Stimulated activated CD4-positive, alpha-beta T cell treated with anti-CD3 and anti-CD28 coated beads, TNF-alpha, amount 100 ng/mL, for 48 hours (primary cell): ENCODE measurements at regions not wholly inside any gene's neighbourhood (a gene's known extent, or its start where the extent isn't known, plus 50 kb on each side); places are given as distances from the start of the nearest gene placed in this dataset.

Experiments used
- DNase-seq, 3 donors: peaks; one replicate each; pipeline ENCODE4 v3.0.0-alpha.2; 2020; ENCODE audit warnings: low read depth in 3 of 3

DNA sequence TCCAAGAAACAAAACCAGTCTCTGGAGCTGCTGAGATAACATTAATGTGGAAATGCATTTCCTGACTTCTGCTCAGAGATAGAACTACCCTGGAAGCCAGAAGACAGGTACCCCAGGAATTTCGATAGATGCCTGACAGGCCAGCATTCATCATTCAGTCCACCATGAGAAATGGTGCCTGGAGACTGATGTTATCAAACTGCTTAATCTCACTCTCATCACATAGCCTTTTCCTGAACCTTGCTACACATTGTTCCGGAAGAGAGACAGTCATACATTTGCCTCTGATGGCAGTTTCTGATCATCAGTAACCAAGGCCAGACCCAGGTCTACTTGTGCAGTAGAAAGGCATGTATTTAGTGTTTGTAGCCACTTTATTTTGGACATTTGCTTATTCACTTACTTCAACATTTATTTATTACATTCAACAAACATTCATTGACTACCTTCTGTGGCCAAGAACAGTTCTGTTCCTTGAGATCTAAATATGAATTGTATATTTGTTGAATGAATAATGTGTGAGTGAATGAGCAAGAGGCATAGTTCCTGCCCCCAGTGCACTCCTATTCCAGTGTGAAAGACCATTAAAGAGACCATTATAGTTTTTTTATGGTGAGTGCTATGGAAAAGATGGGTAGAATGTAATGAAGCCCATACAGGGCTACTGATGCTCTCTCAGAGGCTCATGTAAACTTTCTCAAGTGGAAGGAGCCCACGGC is 485.7 kb downstream of the NUF2 start:
- no peak for DNase-seq

DNA sequence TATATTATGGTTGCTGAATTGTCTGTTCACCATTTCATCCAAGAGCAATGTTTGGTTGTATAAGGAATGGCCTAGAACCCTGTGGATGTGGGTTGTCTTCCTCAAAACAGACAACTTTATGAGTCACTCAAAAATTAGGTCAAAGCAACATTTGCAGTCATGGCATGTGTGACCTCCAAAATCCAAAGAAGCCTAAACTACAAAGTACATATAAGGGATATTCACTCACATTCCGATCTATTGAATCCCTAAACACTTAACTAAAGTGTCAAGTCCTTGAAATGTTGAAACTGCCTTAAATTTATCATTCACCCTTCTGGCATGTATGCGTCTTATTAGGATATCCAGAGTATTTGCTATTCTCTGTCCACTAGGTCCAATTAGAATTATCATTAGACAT is 491.5 kb downstream of the NUF2 start:
- DNase-seq, result no peak

DNA sequence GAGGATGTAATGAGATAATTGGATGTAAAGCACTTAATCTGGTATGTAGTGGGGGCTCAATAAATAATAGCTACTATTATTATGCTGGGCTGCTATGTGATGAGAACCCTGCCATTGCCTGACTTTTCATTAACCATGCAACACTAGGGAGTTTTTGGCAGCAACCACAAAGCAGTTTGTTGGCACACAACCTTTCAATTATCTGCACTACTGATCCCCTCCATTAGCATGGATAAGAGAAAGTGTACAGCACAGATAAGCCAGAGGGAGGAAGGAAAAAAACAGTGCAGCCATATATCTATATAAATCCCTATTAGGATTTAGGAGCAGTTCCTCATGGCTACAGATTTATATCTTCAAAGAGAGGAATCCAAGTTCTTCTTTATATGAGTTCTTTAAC is 498.5 kb downstream of the NUF2 start:
- DNase-seq, result no peak

DNA sequence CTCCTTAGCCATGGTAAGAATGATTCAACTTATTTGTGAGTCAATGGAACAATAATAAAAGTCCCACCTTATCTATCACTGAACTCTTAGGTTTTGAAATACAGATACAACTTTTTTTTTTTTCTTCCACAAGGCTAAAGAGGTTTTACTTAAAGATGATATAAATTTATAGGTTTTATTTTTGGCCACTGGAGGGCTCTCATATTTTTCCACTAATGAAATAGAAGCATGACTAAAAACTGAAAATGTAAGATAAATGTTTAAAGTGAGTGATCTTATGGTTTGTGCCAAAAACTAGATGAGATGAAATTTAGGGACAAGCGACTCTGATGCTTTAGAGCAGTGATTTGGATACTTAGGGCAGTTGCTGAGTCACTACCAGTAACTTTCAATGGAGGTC is 499.0 kb downstream of the NUF2 start:
- no peak for DNase-seq

DNA sequence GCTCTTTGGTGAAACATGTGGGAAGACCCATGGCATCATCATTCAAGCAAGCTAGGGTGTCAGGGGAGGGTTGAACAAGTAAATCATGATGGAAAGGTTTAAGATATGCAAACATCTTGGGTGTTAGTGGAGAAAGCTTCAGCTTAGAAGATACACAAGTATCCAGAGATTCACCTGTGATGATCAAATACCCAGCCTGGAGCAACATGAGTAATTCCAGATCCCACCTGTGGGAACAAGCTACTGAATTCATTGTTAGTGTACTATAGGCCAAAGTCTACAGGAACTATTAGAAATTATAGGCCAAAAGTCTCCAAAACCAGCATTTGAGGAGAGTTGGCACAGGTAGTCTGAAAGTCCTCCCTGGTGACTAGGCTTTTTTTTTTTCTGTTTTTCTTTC is 499.9 kb downstream of the NUF2 start:
- no peak for DNase-seq

DNA sequence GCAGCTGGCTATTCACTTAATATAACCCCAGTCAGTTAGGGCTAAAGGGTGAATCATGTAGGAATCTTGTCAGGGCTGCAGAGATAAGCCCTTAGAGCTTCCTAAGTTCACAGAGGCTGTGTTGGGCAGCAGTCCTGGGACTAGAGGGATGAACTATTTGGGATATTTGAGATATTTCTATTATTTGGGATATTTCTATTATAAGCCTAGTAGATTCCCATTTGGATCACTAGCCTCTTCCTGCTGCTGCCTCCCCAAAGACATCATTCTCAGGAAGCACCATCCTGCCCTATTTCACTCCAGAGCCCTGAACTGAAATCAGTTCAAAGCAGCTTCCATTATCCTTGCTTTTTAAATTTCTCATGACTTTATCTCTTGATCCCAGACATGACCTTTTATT is 501.3 kb downstream of the NUF2 start:
- DNase-seq, result no peak

DNA sequence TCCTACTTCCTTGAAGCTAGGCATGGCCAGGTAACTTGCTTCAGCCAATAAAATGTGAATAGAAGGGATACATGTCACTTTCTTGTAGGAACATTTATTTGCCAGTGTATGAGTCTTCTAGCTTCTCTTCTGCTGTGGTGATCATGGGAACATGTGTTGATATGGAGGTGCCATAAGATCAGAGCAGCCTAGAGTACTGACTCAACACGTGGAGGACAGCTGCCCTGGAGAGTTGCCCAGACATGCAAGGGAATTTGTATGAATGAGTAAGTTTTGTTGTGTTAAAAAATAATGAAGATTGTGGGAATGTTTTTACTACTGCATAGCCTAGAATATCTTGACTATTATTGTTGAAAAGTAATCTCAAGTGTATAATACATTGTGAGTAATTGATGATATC is 502.3 kb downstream of the NUF2 start:
- DNase-seq, result no peak

DNA sequence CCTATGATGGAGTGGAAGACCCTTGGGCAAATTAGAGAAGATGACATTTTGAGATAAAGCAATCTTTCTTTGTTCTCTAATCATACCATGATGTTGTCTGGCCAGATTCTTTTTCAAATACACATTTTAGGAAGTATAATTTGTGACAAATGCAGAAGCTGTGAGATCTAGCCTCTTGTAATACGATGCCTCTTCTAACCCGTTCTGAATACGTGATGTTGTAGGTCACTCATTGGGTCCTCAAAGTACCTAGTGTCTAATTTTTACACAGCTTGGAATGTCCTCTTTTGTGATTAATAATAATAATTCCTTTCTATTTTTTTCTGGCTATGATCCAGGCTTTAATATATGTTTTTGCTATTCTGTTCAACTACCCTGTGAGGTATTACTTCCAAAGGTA is 502.7 kb downstream of the NUF2 start:
- DNase-seq, result no peak

DNA sequence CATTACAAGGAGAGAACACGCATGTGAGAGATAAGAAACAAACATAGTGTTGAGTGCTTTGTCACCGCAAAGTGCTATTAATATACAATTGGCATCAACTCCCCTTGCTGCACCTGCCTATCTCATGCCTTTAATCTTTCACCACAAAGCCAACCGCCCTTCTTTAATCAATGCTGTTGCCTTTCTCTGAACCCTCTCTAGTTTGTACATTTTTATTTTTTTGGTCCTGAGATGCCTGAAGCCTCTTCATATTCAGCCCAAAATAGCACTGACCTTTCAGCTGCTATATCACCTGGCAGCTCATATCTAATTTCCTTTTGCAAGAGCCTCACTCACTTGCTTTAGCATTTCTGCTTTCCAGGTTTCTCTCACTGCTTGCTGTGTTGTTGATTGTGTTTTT is 504.7 kb downstream of the NUF2 start:
- no peak for DNase-seq

DNA sequence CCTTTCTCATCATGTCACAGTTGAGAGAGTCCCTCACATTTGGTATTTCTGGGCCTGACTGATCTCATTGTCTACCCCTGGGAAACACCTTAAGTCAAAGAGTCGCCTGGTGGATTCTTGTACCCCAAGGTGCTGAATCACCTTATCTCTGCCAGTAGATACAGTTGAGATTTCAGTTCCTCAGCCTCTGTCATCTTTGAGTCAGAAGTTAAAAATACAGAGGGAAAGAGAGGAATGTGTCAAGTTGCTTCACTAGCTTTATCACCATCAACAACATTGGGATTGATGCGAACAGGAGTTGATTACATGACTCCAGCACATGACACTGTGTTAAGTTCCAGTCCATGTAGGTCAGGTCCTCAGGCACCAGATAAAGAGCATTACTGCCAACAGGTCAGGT is 513.0 kb downstream of the NUF2 start:
- no peak for DNase-seq

DNA sequence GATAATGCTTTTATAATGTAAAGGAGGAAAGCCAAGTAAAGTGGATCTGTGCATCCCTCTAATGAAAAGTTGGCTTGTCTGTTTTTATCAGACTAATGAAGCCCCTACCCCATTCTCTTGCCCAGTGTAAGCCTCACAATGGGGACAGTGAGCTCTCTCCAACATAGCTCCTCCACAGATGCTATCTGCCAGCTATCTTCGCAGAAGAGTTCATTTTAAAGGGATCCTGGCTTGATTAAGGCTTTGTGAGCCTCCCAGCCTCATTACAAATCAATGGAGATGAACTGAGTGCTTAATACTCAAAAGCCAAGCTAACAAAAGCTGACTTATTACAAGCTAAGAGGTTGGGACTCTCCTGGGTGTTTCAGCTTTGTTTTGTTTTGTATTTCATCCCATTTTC is 514.7 kb downstream of the NUF2 start:
- DNase-seq, result no peak

DNA sequence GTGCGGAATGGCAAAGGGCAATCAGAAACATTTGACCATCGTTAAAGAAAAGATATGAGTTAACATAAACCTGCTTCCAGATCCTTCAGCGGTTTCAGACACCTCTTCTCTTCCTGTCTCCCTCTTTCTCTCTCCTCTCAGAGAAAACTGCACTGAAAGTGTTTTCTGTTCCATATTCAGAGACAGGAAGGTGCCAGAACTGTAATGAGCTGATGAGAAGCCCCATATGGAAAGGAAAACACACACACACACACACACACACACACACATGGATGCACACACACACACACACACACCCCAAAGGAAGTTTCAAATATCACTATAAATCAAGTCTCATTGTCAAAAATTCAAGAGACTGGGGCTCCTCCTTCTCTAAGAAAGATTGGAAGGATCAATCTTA is 515.5 kb downstream of the NUF2 start:
- no peak for DNase-seq

DNA sequence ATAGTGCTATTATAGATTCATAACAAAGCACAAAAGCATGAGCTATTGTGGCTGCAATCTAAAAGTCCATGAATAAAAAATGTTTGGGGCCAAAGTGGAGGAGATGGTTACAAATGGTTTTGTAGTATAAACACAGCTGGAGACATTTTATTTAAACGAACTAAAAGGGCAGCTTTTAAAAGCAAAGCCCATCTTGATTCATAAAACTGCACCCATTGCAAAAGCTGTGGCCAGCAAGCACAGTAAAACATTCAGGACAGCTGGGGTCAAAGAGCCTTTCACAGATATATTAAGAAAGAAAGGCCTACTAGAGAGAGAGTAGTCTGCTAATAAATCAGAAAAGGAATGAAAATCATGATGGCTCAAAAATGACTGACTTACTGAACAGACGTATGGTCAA is 520.8 kb downstream of the NUF2 start:
- DNase-seq, result no peak

DNA sequence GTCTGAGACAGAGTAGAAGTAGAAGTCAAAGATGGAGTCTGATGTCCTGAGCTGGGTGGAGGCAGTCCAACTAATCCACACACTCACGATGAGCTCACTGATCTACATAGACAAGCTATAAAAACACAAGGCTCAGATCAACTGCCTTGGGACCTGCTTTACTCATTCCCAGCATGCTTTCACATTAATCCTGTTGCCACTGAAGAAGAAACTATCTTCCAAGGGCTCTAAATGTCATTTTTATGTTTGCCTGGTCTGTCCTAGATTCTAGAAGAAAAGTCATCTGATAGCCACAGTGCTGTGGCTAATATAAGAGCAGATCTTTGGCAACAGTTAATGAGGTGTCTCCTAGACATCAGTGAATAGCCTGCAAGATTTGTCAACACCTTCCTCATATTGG is 522.7 kb downstream of the NUF2 start:
- DNase-seq, result no peak

DNA sequence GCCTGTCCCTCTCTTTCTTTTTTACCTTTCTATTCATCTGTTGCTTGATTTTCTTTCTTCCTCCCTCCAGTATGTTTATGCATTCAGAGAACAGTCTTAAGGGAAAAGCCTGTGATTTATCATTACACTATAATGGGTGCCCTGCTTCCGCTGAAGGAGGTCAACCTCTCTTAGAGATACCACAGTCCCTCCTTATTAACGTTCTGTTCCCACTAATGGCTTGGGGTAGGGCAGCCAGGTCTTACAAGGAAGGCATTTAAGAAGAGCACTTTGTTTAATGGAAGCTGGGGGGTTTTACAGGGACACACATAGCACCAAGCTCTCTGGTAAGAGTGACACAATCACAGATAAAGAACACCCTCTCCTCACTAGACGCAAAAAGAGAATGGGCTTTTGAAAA is 523.5 kb downstream of the NUF2 start:
- no peak for DNase-seq

DNA sequence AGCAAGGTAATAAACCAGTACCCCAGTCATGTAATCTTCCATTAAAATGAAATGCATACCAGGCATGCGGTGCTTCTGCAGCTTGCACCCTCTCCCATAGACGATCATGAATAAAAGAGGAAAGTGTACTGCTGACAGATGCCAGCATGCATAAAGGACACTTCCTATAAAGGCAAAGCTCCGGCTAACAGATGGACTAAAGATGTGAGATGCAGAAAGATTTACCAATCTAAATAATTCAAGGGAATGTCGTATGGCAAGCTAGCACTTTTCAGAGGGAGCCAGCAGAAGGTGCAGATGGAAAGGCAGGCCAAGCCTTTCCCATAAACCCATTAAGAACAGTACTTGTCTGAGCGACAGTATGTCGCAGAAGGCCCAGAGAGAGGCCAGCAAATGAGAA is 542.0 kb downstream of the NUF2 start:
- DNase-seq, result no peak

DNA sequence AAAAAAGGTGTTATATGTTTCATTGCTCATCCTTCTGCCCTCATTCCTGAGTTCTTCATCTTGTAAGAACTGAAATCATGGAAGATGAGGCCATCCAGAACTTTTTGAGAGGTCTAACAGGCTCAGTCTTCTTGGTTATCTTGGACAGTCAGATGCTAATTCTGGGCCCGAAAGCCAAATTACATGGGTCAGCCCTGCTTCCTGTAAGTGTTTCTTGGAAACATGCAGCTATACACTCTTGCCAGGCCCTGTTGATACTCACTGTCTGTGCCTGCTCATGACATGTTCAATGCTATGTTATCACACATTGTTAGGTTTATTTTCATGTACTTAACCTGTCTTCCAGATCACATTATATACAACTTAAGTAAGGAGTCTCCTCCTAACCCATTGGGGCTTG is 542.5 kb downstream of the NUF2 start:
- no peak for DNase-seq

DNA sequence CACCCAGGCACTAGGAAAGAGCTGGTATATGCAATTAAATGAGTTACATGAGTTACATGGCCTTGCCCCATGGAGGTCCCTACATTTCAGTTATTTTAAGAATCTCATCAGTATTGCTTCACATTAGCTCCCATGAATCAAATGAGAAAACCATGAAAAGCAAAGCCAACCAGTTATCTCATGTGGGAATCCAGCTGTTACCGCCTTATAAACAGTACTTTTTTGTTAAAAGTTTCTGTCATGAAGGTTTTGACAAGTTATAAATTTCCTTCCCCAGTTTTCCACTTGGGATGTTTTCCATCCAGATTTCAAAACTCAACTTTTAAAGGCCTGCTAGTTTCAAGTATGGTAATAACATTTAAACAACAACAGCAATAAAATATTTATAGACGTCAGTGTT is 544.8 kb downstream of the NUF2 start:
- no peak for DNase-seq

DNA sequence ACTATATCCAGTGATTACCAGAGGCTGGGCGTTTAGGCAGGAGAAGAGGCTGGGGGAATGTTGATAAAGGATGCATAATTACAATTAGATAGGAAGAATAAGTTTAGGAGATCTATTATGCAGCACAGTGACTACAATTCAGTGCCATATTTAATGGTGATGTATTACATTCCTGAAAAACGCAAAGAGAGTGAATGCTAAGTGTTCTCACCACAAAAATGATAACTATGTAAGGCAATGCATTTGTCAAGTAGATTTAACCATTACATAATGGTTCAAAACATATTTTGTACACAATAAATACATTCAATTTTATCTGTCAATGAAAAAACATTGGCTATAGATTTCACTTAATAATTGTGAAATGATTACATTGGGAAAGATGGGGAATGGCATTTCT is 548.9 kb downstream of the NUF2 start:
- DNase-seq, result no peak

DNA sequence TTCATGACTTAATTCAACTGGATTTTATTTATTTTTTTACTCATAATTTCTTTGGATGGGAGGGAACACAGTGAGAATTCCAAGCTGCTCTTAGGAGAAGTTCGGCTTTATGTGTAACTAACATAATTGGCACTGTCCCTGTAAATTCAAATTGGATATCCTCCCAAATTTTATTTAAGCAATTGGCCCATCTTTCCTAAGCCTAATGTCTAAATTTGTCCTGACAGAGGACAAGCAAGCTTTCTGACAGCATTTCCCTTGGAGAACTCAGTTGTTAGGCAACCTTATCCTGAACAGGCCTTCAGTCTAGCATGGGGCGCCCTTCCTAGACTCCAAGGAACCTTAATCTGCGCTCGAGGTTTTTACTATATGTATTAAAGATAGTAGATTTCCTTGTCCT is 550.3 kb downstream of the NUF2 start:
- no peak for DNase-seq

DNA sequence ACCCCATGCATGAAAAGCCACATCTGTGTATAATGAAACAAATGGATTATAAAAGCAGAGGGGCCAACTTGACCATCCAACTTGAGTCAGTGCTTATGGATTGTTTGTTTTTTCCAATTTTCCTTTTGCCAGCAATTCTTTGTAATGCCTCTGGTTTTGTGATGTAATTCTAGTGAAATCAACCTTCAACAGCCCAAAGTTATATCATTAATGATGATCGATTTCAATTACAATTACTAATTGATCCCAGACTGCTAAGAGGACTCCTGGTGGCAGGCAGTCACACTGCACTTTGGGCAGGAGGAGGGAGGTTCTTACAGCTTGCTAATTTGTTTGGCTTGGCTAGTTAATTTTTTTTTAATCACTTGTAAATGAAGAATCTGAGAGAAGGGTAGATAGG is 552.3 kb downstream of the NUF2 start:
- DNase-seq, result no peak

DNA sequence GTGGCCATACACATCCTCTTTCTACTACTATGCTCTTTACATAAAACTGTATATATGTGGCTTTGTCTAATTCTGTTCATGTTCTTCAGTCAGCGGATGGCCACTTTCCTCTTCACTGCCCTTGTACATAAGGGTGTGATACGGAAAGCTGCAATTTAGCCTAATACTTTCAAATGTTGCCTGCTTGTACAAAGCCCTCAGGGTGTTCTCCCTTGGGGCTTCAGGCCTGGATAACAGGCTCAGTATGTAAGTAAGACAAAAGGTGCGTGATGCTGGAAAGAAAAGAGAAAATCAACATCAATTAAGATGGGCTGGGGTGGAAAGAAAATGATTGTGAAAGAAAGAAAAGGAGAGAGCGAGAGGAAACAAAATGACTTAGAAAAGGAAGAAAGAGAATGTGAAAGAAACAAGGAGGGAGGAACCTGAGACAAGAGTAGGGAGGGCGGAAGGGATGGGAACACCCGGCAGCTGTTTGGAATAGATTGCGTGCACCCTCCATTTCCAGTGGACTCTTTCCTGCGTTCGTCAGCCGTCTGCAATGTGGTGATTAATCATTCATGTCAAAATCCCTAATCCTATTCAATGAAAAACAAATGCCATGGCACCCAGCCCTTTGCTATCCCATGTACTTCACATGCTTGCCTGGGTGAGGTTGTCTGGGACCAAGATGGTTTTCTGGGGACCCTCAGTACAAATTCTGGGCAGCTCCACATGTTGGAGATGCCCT is 553.6 kb downstream of the NUF2 start:
- DNase-seq, result no peak

DNA sequence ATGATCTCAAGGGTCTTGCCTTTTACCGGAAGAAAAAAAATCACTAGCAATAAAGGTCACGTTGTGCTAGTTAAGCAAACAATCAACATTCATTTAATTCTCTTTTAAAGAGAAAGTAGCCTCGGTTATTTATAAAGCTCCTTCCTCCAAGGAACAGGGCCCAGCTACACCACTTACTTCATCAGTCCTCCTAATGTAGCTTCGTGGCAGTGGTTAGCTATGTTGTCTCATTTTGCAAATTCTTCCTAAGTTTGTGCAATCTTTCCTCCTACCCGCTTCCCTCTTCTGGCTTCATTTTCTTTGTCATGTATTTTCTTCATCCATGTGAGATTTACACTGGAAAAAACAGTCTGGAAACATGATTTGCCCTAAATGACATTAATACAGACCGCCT is 554.2 kb downstream of the NUF2 start:
- DNase-seq, result no peak

DNA sequence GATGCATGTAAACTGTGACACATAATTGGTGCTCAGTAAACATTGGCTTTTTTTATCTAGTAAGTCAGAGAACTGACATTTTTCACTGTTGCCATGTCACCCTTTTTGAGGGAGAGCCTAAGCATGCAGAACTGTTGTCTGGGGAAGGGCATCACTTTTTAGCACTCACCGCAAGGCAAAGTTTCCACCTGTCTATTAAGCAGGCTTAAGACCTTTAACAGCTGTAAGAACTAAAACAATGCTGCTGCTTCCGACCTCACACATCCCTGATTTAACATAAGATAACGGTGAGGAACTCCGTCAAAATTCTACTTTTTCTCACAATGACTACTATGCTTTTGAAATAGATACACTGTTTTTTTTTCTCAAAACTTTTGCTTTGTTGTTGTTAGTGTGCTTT is 554.8 kb downstream of the NUF2 start:
- no peak for DNase-seq
